ENCODE measurements at regions not wholly inside any gene's neighbourhood (a gene's known extent, or its start where the extent isn't known, plus 50 kb on each side); places are given as distances from the start of the nearest gene placed in this dataset.

GRCh38 chr13:105638426-105638825 is 897.0 kb downstream of the EFNB2 start:
- no peak overlapping the region for H3K4me3 ChIP-seq (ENCODE audit: low read depth, low read length)
- DNase-seq (ENCODE audit: low read depth): no peak
- TF ChIP-seq CTCF (conservative IDR thresholded peaks at IDR 0.05; ENCODE audit: low read depth, low read length): no peak

- DNase-seq (ENCODE audit: low read depth): no peak
Observed at GRCh38 chr13:105634059-105634458, 901.4 kb downstream of the EFNB2 start.

GRCh38 chr13:105630431-105630830 is 905.0 kb downstream of the EFNB2 start:
- no peak for DNase-seq (ENCODE audit: low read depth)
- TF ChIP-seq CTCF (conservative IDR thresholded peaks at IDR 0.05; ENCODE audit: low read depth, low read length): no peak
- no peak overlapping the region for H3K4me3 ChIP-seq (ENCODE audit: low read depth, low read length)

More at GRCh38 chr13:105634059-105634458, 901.4 kb downstream of the EFNB2 start:
- no peak for TF ChIP-seq CTCF (conservative IDR thresholded peaks at IDR 0.05; ENCODE audit: low read depth, low read length)
- H3K4me3 ChIP-seq (ENCODE audit: low read depth, low read length): no peak overlapping the region

GRCh38 chr13:105627270-105627669 is 908.2 kb downstream of the EFNB2 start:
- DNase-seq (ENCODE audit: low read depth): no peak
- H3K4me3 ChIP-seq (ENCODE audit: low read depth, low read length): no peak overlapping the region
- no peak for TF ChIP-seq CTCF (conservative IDR thresholded peaks at IDR 0.05; ENCODE audit: low read depth, low read length)

GRCh38 chr13:105625691-105626090 is 909.8 kb downstream of the EFNB2 start:
- no peak for TF ChIP-seq CTCF (conservative IDR thresholded peaks at IDR 0.05; ENCODE audit: low read depth, low read length)
- no peak for DNase-seq (ENCODE audit: low read depth)

GRCh38 chr13:105616333-105617075 is 919.0 kb downstream of the EFNB2 start:
- H3K4me3 ChIP-seq (ENCODE audit: low read depth, low read length): no peak overlapping the region
- no peak for TF ChIP-seq CTCF (conservative IDR thresholded peaks at IDR 0.05; ENCODE audit: low read depth, low read length)
- no peak for DNase-seq (ENCODE audit: low read depth)

More at GRCh38 chr13:105625691-105626090, 909.8 kb downstream of the EFNB2 start:
- no peak overlapping the region for H3K4me3 ChIP-seq (ENCODE audit: low read depth, low read length)

GRCh38 chr13:105612541-105612940 is 922.9 kb downstream of the EFNB2 start:
- no peak for TF ChIP-seq CTCF (conservative IDR thresholded peaks at IDR 0.05; ENCODE audit: low read depth, low read length)
- DNase-seq (ENCODE audit: low read depth): no peak
- H3K4me3 ChIP-seq (ENCODE audit: low read depth, low read length): no peak overlapping the region
